HG02588 (cell line): ENCODE measurements at regions not wholly inside any gene's neighbourhood (a gene's known extent, or its start where the extent isn't known, plus 50 kb on each side); places are given as distances from the start of the nearest gene placed in this dataset.
"Not testable (repeated sequence)": the region's sequence is repeated elsewhere in the genome, so short reads cannot be mapped to it uniquely, and the experiment has no call there.

Experiments used
- ATAC-seq: cut with Tn5 transposase; IDR thresholded peaks from one replicate; pipeline ENCODE4 v1.9.1; 2021; ENCODE audit warnings: mild to moderate bottlenecking, moderate library complexity; ENCODE audit not compliant: unreplicated experiment

GRCh38 chr10:89942217-89942616 is 240.8 kb downstream of the KIF20B start:
- ATAC-seq = peak; percentile 84

- ATAC-seq = no peak
These were observed 242.7 kb downstream of the KIF20B start for GRCh38 chr10:89944138-89944537.

GRCh38 chr10:89946106-89946505 is 244.7 kb downstream of the KIF20B start:
- no peak for ATAC-seq

GRCh38 chr10:89949496-89949895 is 248.1 kb downstream of the KIF20B start:
- ATAC-seq = no peak

- no peak for ATAC-seq
These were observed 250.9 kb downstream of the KIF20B start for GRCh38 chr10:89952325-89952724.

GRCh38 chr10:89952751-89953150 is 251.4 kb downstream of the KIF20B start:
- no peak for ATAC-seq

GRCh38 chr10:89954061-89954460 is 252.7 kb downstream of the KIF20B start:
- ATAC-seq = no peak

GRCh38 chr10:89954787-89955566 is 253.6 kb downstream of the KIF20B start:
- no peak for ATAC-seq

GRCh38 chr10:89959433-89960110 is 258.2 kb downstream of the KIF20B start:
- peak; percentile 42 for ATAC-seq

GRCh38 chr10:89963451-89964102 is 262.2 kb downstream of the KIF20B start:
- ATAC-seq = no peak

- no peak for ATAC-seq
These were observed 264.8 kb downstream of the KIF20B start for GRCh38 chr10:89966211-89966610.

GRCh38 chr10:89973326-89973725 is 271.9 kb downstream of the KIF20B start:
- no peak for ATAC-seq

GRCh38 chr10:89975071-89975470 is 273.7 kb downstream of the KIF20B start:
- ATAC-seq = no peak

- ATAC-seq = no peak
These were observed 274.4 kb downstream of the KIF20B start for GRCh38 chr10:89975771-89976170.

GRCh38 chr10:89978081-89978480 is 276.7 kb downstream of the KIF20B start:
- no peak for ATAC-seq

- no peak for ATAC-seq
These were observed 278.3 kb downstream of the KIF20B start for GRCh38 chr10:89979726-89980125.

- no peak for ATAC-seq
These were observed 278.8 kb downstream of the KIF20B start for GRCh38 chr10:89980166-89980565.

GRCh38 chr10:89981891-89982290 is 280.5 kb downstream of the KIF20B start:
- ATAC-seq = no peak

GRCh38 chr10:89985446-89985845 is 284.1 kb downstream of the KIF20B start:
- ATAC-seq = no peak

GRCh38 chr10:89988361-89988760 is 287.0 kb downstream of the KIF20B start:
- not testable (repeated sequence) for ATAC-seq

GRCh38 chr10:89992575-89992974 is 291.2 kb downstream of the KIF20B start:
- ATAC-seq = no peak

GRCh38 chr10:90007226-90007625 is 305.8 kb downstream of the KIF20B start:
- ATAC-seq = no peak
